Stimulated activated naive CD4-positive, alpha-beta T cell treated with Interleukin-2 at 50 U/mL for 16 hours (primary cell): ENCODE measurements at regions not wholly inside any gene's neighbourhood (a gene's known extent, or its start where the extent isn't known, plus 50 kb on each side); places are given as distances from the start of the nearest gene placed in this dataset.
"Not testable (repeated sequence)": the region's sequence is repeated elsewhere in the genome, so short reads cannot be mapped to it uniquely, and the experiment has no call there.

Source experiments
- DNase-seq: peaks from one replicate; lab custom pipeline; 2025; lab: John Stamatoyannopoulos, UW

- DNase-seq, result no peak
Observed at GRCh38 chr20:40634891-40635290, 54.1 kb downstream of the MAFB start.

GRCh38 chr20:40633123-40633850, 55.7 kb downstream of the MAFB start:
- no peak for DNase-seq

GRCh38 chr20:40632346-40632976, 56.6 kb downstream of the MAFB start:
- DNase-seq, result no peak

- no peak for DNase-seq
Observed at GRCh38 chr20:40631119-40631631, 57.9 kb downstream of the MAFB start.

GRCh38 chr20:40630713-40631112, 58.3 kb downstream of the MAFB start:
- DNase-seq, result no peak

- DNase-seq, result no peak
Observed at GRCh38 chr20:40630099-40630498, 58.9 kb downstream of the MAFB start.

GRCh38 chr20:40628877-40629276, 60.2 kb downstream of the MAFB start:
- no peak for DNase-seq

- DNase-seq, result not testable (repeated sequence)
Observed at GRCh38 chr20:40619053-40619452, 70.0 kb downstream of the MAFB start.

GRCh38 chr20:40617594-40617993, 71.4 kb downstream of the MAFB start:
- peak; percentile 6 for DNase-seq

- no peak for DNase-seq
Observed at GRCh38 chr20:40612837-40613236, 76.2 kb downstream of the MAFB start.

- DNase-seq, result no peak
Observed at GRCh38 chr20:40612247-40612646, 76.8 kb downstream of the MAFB start.

GRCh38 chr20:40610730-40611129, 78.3 kb downstream of the MAFB start:
- DNase-seq, result no peak

GRCh38 chr20:40607927-40608326, 81.1 kb downstream of the MAFB start:
- no peak for DNase-seq

GRCh38 chr20:40606660-40607059, 82.4 kb downstream of the MAFB start:
- DNase-seq, result no peak

GRCh38 chr20:40606237-40606636, 82.8 kb downstream of the MAFB start:
- DNase-seq, result no peak

- no peak for DNase-seq
Observed at GRCh38 chr20:40604416-40604815, 84.6 kb downstream of the MAFB start.

GRCh38 chr20:40603057-40603651, 85.9 kb downstream of the MAFB start:
- DNase-seq, result no peak

- DNase-seq, result no peak
Observed at GRCh38 chr20:40602381-40602780, 86.7 kb downstream of the MAFB start.

GRCh38 chr20:40600441-40601219, 88.4 kb downstream of the MAFB start:
- no peak for DNase-seq

- DNase-seq, result no peak
Observed at GRCh38 chr20:40599987-40600386, 89.0 kb downstream of the MAFB start.

GRCh38 chr20:40592941-40593340, 96.1 kb downstream of the MAFB start:
- no peak for DNase-seq

GRCh38 chr20:40591536-40591935, 97.5 kb downstream of the MAFB start:
- no peak for DNase-seq
